HUDEP-2 (cell line): ENCODE measurements at regions not wholly inside any gene's neighbourhood (a gene's known extent, or its start where the extent isn't known, plus 50 kb on each side); places are given as distances from the start of the nearest gene placed in this dataset.
A peak's percentile ranks its signal among the peaks of the same experiment; 100 is the strongest.
"Not testable (repeated sequence)": the region's sequence is repeated elsewhere in the genome, so short reads cannot be mapped to it uniquely, and the experiment has no call there.

Source experiments
- DNase-seq, 76 experiments: peaks; one replicate each; lab custom pipeline; 2025; ENCODE audit not compliant: unreplicated experiment in 76 of 76; lab: John Stamatoyannopoulos, UW

GRCh38 chr2:184993746-184994145 lies 395.4 kb downstream of the ZNF804A start:
- no peak for DNase-seq

- DNase-seq: no peak
Observed at GRCh38 chr2:185006481-185006880, 408.2 kb downstream of the ZNF804A start.

GRCh38 chr2:185012643-185013042 lies 414.3 kb downstream of the ZNF804A start:
- no peak for DNase-seq

- no peak for DNase-seq
Observed at GRCh38 chr2:185014076-185014475, 415.7 kb downstream of the ZNF804A start.

GRCh38 chr2:185025891-185026290 lies 427.6 kb downstream of the ZNF804A start:
- DNase-seq: not testable (repeated sequence)

- no peak for DNase-seq
Observed at GRCh38 chr2:185035906-185036305, 437.6 kb downstream of the ZNF804A start.

- no peak for DNase-seq
Observed at GRCh38 chr2:185044323-185044874, 446.1 kb downstream of the ZNF804A start.

- no peak for DNase-seq
Observed at GRCh38 chr2:185050804-185051203, 452.5 kb downstream of the ZNF804A start.

- no peak for DNase-seq
Observed at GRCh38 chr2:185063761-185064160, 465.4 kb downstream of the ZNF804A start.

- no peak for DNase-seq
Observed at GRCh38 chr2:185066128-185066527, 467.8 kb downstream of the ZNF804A start.

- DNase-seq: no peak
Observed at GRCh38 chr2:185069107-185069506, 470.8 kb downstream of the ZNF804A start.

- DNase-seq: no peak
Observed at GRCh38 chr2:185074156-185074555, 475.8 kb downstream of the ZNF804A start.

- no peak for DNase-seq
Observed at GRCh38 chr2:185082749-185083148, 484.4 kb downstream of the ZNF804A start.

GRCh38 chr2:185108588-185108987 lies 510.3 kb downstream of the ZNF804A start:
- DNase-seq: no peak

GRCh38 chr2:185127412-185127811 lies 529.1 kb downstream of the ZNF804A start:
- DNase-seq: no peak

- DNase-seq: no peak
Observed at GRCh38 chr2:185128346-185128745, 530.0 kb downstream of the ZNF804A start.

- no peak for DNase-seq
Observed at GRCh38 chr2:185128996-185129395, 530.7 kb downstream of the ZNF804A start.

GRCh38 chr2:185130685-185131084 lies 532.4 kb downstream of the ZNF804A start:
- DNase-seq: no peak

GRCh38 chr2:185132501-185133041 lies 534.2 kb downstream of the ZNF804A start:
- DNase-seq: peak in 1 of 76 experiments; percentile 0

- DNase-seq: no peak
Observed at GRCh38 chr2:185137700-185138099, 539.4 kb downstream of the ZNF804A start.

GRCh38 chr2:185142677-185143076 lies 544.3 kb downstream of the ZNF804A start:
- no peak for DNase-seq

- DNase-seq: no peak
Observed at GRCh38 chr2:185144159-185144919, 546.0 kb downstream of the ZNF804A start.
